ENCODE measurements at regions not wholly inside any gene's neighbourhood (a gene's known extent, or its start where the extent isn't known, plus 50 kb on each side); places are given as distances from the start of the nearest gene placed in this dataset.

DNA sequence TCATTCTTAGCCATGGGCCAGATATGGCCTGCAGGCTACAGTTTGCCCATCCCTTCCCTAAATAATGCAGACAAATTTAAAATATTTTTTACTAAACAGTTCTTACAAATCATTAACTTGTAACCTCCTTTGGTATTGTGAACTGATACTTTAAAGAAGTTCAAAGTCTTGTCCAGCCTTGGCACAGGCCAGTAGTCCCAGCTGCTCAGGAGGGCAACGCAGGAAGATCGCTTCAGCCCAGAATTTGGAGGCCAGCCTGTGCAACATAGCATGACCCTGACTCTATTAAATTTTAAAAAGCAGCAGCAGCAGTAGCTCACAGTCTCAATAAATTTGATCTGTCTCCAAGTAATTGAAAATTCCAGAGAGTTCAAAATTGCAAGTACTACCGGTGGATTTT, 83.7 kb upstream of the ARHGAP32 start:
- peaks cover 77% of the 10 kb centered on the region for H3K79me2 ChIP-seq (replicated peaks; ENCODE audit: insufficient read depth)
- no peak overlapping the region for H3K4me3 ChIP-seq
- peaks cover 45% of the 10 kb centered on the region for H3K4me1 ChIP-seq (ENCODE audit: insufficient read depth)
- Mint-ChIP-seq H3K36me3 (ENCODE audit: low read depth) (no peaks in the 10 kb centered on the region), H3K4me1 (peaks cover 63% of the 10 kb centered on the region), H3K9me3 (no peaks in the 10 kb centered on the region), H3K27me3 (ENCODE audit: insufficient read depth, low read depth, poor library complexity) (peaks cover 10% of the 10 kb centered on the region), H3K27ac (no peak overlapping the region), H3K4me3 (no peak overlapping the region)
- peaks cover 16% of the 10 kb centered on the region for H4K20me1 ChIP-seq (replicated peaks; ENCODE audit: insufficient read depth)
- H2AFZ ChIP-seq = no peak overlapping the region
- H3K27me3 ChIP-seq (ENCODE audit: insufficient read depth) = peaks cover 23% of the 10 kb centered on the region
- H3K4me2 ChIP-seq = no peak overlapping the region
- ATAC-seq (no peak), DNase-seq (ENCODE audit: low spot score) (no peak)
- H3K9me2 ChIP-seq (ENCODE audit: insufficient read depth) = no peaks in the 10 kb centered on the region
- H3K27ac ChIP-seq (ENCODE audit: low read depth) = no peak overlapping the region
- H3F3A ChIP-seq (replicated peaks; ENCODE audit: low read depth) = no peaks in the 10 kb centered on the region
- no peaks in the 10 kb centered on the region for H3K36me3 ChIP-seq (ENCODE audit: insufficient read depth)
- no peak for TF ChIP-seq CREB1 (CRISPR knock-in tag; IDR thresholded peaks at IDR 0.05; ENCODE audit: low read depth)
- no peak for TF ChIP-seq ZNF331 (CRISPR knock-in tag; IDR thresholded peaks at IDR 0.05; ENCODE audit: low read depth)

DNA sequence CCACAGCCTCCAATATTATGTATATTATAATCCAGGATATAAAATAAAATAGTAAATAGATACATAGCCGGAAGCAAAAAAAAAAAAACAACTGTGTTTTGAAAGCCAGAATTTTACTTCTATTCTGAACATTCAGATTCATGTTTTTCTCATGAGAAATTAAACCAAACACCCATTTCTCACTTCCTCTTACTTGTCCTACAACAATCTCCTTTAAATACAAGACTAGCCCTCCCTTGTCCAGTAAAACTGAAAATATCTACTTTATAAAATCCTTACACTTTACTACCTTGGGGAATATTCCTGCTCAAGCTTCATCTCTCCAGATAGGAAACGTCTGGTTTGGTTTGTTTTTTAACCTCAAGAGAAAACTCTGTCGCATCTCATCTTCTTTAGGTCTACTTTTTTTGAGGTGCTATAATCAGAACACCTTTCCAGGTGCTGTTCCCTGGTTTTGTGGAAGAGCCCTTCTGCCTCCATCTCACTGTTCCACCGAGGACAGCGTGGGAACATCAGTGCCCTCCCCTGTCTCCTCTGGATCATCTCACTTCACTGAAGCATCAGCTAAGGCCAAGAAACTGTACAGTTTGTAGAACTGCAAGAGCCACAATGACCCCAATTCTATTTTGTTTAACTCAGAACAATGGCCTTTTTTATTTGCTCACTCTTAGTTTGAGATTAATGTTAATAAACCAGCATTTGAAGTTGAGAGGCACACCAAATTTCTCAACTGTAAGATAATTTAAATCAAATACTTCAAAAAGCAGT, 82.0 kb upstream of the ARHGAP32 start:
- Histone ChIP-seq H3F3A (replicated peaks; ENCODE audit: low read depth) (no peaks in the 10 kb centered on the region), H3K4me3 (no peak overlapping the region), H2AFZ (no peak overlapping the region), H3K27me3 (ENCODE audit: insufficient read depth) (peaks cover 14% of the 10 kb centered on the region), H3K4me2 (no peak overlapping the region), H3K79me2 (replicated peaks; ENCODE audit: insufficient read depth) (peaks cover 94% of the 10 kb centered on the region), H3K9me2 (ENCODE audit: insufficient read depth) (no peaks in the 10 kb centered on the region; the same call in 1 of the 2 replicates), H3K36me3 (ENCODE audit: insufficient read depth) (no peaks in the 10 kb centered on the region), H4K20me1 (replicated peaks; ENCODE audit: insufficient read depth) (peaks cover 16% of the 10 kb centered on the region), H3K4me1 (ENCODE audit: insufficient read depth) (peaks cover 38% of the 10 kb centered on the region), H3K27ac (ENCODE audit: low read depth) (no peak overlapping the region)
- Mint-ChIP-seq H3K4me3 (no peak overlapping the region), H3K27ac (no peak overlapping the region), H3K36me3 (ENCODE audit: low read depth) (no peaks in the 10 kb centered on the region), H3K9me3 (no peaks in the 10 kb centered on the region), H3K27me3 (ENCODE audit: insufficient read depth, low read depth, poor library complexity) (peaks cover 2% of the 10 kb centered on the region), H3K4me1 (peaks cover 55% of the 10 kb centered on the region)
- ATAC-seq = no peak
- no peak for DNase-seq (ENCODE audit: low spot score)
- TF ChIP-seq CREB1 (CRISPR knock-in tag; IDR thresholded peaks at IDR 0.05; ENCODE audit: low read depth) (no peak), EZH2phosphoT487 (IDR thresholded peaks at IDR 0.05; ENCODE audit: unreplicated experiment) (no peak), ZNF114 (CRISPR knock-in tag; IDR thresholded peaks at IDR 0.05) (no peak), STAT1 (IDR thresholded peaks at IDR 0.05; ENCODE audit: unreplicated experiment) (no peak), POLR2AphosphoS5 (IDR thresholded peaks at IDR 0.05; ENCODE audit: low read depth) (no peak), NANOG (IDR thresholded peaks at IDR 0.05; ENCODE audit: borderline replicate concordance) (no peak), ZNF331 (CRISPR knock-in tag; IDR thresholded peaks at IDR 0.05; ENCODE audit: low read depth) (no peak), EZH2 (IDR thresholded peaks at IDR 0.05; ENCODE audit: low read depth, unreplicated experiment) (no peak)
- TF ChIP-seq, protein P1, sequence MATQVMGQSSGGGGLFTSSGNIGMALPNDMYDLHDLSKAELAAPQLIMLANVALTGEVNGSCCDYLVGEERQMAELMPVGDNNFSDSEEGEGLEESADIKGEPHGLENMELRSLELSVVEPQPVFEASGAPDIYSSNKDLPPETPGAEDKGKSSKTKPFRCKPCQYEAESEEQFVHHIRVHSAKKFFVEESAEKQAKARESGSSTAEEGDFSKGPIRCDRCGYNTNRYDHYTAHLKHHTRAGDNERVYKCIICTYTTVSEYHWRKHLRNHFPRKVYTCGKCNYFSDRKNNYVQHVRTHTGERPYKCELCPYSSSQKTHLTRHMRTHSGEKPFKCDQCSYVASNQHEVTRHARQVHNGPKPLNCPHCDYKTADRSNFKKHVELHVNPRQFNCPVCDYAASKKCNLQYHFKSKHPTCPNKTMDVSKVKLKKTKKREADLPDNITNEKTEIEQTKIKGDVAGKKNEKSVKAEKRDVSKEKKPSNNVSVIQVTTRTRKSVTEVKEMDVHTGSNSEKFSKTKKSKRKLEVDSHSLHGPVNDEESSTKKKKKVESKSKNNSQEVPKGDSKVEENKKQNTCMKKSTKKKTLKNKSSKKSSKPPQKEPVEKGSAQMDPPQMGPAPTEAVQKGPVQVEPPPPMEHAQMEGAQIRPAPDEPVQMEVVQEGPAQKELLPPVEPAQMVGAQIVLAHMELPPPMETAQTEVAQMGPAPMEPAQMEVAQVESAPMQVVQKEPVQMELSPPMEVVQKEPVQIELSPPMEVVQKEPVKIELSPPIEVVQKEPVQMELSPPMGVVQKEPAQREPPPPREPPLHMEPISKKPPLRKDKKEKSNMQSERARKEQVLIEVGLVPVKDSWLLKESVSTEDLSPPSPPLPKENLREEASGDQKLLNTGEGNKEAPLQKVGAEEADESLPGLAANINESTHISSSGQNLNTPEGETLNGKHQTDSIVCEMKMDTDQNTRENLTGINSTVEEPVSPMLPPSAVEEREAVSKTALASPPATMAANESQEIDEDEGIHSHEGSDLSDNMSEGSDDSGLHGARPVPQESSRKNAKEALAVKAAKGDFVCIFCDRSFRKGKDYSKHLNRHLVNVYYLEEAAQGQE (IDR thresholded peaks at IDR 0.05; ENCODE audit: unreplicated experiment) = no peak
- TF ChIP-seq, protein P2, sequence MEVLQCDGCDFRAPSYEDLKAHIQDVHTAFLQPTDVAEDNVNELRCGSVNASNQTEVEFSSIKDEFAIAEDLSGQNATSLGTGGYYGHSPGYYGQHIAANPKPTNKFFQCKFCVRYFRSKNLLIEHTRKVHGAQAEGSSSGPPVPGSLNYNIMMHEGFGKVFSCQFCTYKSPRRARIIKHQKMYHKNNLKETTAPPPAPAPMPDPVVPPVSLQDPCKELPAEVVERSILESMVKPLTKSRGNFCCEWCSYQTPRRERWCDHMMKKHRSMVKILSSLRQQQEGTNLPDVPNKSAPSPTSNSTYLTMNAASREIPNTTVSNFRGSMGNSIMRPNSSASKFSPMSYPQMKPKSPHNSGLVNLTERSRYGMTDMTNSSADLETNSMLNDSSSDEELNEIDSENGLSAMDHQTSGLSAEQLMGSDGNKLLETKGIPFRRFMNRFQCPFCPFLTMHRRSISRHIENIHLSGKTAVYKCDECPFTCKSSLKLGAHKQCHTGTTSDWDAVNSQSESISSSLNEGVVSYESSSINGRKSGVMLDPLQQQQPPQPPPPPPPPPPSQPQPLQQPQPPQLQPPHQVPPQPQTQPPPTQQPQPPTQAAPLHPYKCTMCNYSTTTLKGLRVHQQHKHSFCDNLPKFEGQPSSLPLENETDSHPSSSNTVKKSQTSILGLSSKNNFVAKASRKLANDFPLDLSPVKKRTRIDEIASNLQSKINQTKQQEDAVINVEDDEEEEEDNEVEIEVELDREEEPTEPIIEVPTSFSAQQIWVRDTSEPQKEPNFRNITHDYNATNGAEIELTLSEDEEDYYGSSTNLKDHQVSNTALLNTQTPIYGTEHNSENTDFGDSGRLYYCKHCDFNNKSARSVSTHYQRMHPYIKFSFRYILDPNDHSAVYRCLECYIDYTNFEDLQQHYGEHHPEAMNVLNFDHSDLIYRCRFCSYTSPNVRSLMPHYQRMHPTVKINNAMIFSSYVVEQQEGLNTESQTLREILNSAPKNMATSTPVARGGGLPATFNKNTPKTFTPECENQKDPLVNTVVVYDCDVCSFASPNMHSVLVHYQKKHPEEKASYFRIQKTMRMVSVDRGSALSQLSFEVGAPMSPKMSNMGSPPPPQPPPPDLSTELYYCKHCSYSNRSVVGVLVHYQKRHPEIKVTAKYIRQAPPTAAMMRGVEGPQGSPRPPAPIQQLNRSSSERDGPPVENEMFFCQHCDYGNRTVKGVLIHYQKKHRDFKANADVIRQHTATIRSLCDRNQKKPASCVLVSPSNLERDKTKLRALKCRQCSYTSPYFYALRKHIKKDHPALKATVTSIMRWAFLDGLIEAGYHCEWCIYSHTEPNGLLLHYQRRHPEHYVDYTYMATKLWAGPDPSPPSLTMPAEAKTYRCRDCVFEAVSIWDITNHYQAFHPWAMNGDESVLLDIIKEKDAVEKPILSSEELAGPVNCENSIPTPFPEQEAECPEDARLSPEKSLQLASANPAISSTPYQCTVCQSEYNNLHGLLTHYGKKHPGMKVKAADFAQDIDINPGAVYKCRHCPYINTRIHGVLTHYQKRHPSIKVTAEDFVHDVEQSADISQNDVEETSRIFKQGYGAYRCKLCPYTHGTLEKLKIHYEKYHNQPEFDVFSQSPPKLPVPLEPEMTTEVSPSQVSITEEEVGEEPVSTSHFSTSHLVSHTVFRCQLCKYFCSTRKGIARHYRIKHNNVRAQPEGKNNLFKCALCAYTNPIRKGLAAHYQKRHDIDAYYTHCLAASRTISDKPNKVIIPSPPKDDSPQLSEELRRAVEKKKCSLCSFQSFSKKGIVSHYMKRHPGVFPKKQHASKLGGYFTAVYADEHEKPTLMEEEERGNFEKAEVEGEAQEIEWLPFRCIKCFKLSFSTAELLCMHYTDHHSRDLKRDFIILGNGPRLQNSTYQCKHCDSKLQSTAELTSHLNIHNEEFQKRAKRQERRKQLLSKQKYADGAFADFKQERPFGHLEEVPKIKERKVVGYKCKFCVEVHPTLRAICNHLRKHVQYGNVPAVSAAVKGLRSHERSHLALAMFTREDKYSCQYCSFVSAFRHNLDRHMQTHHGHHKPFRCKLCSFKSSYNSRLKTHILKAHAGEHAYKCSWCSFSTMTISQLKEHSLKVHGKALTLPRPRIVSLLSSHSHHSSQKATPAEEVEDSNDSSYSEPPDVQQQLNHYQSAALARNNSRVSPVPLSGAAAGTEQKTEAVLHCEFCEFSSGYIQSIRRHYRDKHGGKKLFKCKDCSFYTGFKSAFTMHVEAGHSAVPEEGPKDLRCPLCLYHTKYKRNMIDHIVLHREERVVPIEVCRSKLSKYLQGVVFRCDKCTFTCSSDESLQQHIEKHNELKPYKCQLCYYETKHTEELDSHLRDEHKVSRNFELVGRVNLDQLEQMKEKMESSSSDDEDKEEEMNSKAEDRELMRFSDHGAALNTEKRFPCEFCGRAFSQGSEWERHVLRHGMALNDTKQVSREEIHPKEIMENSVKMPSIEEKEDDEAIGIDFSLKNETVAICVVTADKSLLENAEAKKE (CRISPR knock-in tag; IDR thresholded peaks at IDR 0.05) = no peak
- TF ChIP-seq, protein P3, sequence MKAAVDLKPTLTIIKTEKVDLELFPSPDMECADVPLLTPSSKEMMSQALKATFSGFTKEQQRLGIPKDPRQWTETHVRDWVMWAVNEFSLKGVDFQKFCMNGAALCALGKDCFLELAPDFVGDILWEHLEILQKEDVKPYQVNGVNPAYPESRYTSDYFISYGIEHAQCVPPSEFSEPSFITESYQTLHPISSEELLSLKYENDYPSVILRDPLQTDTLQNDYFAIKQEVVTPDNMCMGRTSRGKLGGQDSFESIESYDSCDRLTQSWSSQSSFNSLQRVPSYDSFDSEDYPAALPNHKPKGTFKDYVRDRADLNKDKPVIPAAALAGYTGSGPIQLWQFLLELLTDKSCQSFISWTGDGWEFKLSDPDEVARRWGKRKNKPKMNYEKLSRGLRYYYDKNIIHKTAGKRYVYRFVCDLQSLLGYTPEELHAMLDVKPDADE (IDR thresholded peaks at IDR 0.05) = no peak

Data from GM23338 (cell line).